ENCODE measurements at regions not wholly inside any gene's neighbourhood (a gene's known extent, or its start where the extent isn't known, plus 50 kb on each side); places are given as distances from the start of the nearest gene placed in this dataset.

GRCh38 chr4:26220696-26221095 is 100.1 kb upstream of the RBPJ start:
- H3K4me3 ChIP-seq: no peak overlapping the region
- WGBS, 10 experiments: 43 to 100% (median 92%) methylated on average over 1 to 4 of the region's 4 CpGs; no CpG with 5 or more reads in 5 of the 10 experiments
- ATAC-seq (replicated peaks in 6 of 8): no peak
- H3K4me1 ChIP-seq (replicated peaks in 1 of 2): peaks cover 3 to 14% of the 10 kb centered on the region in 2 donors
- in situ Hi-C loops (cut with MboI; ENCODE audit: low pct_unique_long_range_greater_than_20kb in 2 of 9, low sequenced_read_pairs in 9 of 9, unreplicated experiment in 9 of 9): no loop called here
- H3K27ac ChIP-seq: no peak overlapping the region

GRCh38 chr4:26223155-26223554 is 97.7 kb upstream of the RBPJ start:
- 0 to 100% (median 86%) methylated on average over 1 to 2 of the region's 2 CpGs; no CpG with 5 or more reads in 3 of the 10 experiments for WGBS, 10 experiments
- no peak overlapping the region for H3K4me3 ChIP-seq
- H3K27ac ChIP-seq: no peak overlapping the region
- peak in 1 of 8 experiments; percentile 27 for ATAC-seq (replicated peaks in 6 of 8)
- H3K4me1 ChIP-seq (replicated peaks in 1 of 2): peaks cover 19 to 20% of the 10 kb centered on the region in 2 donors
- in situ Hi-C loops (cut with MboI; ENCODE audit: low pct_unique_long_range_greater_than_20kb in 2 of 9, low sequenced_read_pairs in 9 of 9, unreplicated experiment in 9 of 9): no loop called here

- whole genome bisulfite sequencing, 10 experiments: 38 to 100% (median 77%) methylated on average over 1 to 5 of the region's 5 CpGs; no CpG with 5 or more reads in 2 of the 10 experiments
- peak in 3 of 8 experiments; percentile 22 to 69 (median 53) for ATAC-seq (replicated peaks in 6 of 8)
- H3K27ac ChIP-seq: no peak overlapping the region
- in situ Hi-C loops (cut with MboI; ENCODE audit: low pct_unique_long_range_greater_than_20kb in 2 of 9, low sequenced_read_pairs in 9 of 9, unreplicated experiment in 9 of 9): no loop called here
- H3K4me3 ChIP-seq: no peak overlapping the region
- H3K4me1 ChIP-seq (replicated peaks in 1 of 2): peaks cover 13 to 23% of the 10 kb centered on the region in 2 donors
Observed at GRCh38 chr4:26226629-26227376, 94.0 kb upstream of the RBPJ start.

- in situ Hi-C loops (cut with MboI; ENCODE audit: low pct_unique_long_range_greater_than_20kb in 2 of 9, low sequenced_read_pairs in 9 of 9, unreplicated experiment in 9 of 9): no loop called here
- ATAC-seq (replicated peaks in 6 of 8): no peak
- Histone ChIP-seq H3K4me1 (replicated peaks in 1 of 2) (peaks cover 13 to 23% of the 10 kb centered on the region in 2 donors), H3K27ac (no peak overlapping the region), H3K4me3 (no peak overlapping the region)
- WGBS, 10 experiments: 62 to 100% (median 89%) methylated on average over 1 to 14 of the region's 15 CpGs
Observed at GRCh38 chr4:26227601-26228229, 93.1 kb upstream of the RBPJ start.

GRCh38 chr4:26228883-26229282 is 91.9 kb upstream of the RBPJ start:
- WGBS, 10 experiments: 75 to 100% (median 94%) methylated on average over 1 to 2 of the region's 2 CpGs; no CpG with 5 or more reads in 3 of the 10 experiments
- no peak overlapping the region for H3K27ac ChIP-seq
- ATAC-seq (replicated peaks in 6 of 8): no peak
- in situ Hi-C loops (cut with MboI; ENCODE audit: low pct_unique_long_range_greater_than_20kb in 2 of 9, low sequenced_read_pairs in 9 of 9, unreplicated experiment in 9 of 9): no loop called here
- no peak overlapping the region for H3K4me3 ChIP-seq
- H3K4me1 ChIP-seq (replicated peaks in 1 of 2): peaks cover 13 to 23% of the 10 kb centered on the region in 2 donors

- no peak overlapping the region for H3K4me3 ChIP-seq
- 74 to 100% (median 100%) methylated on average over 1 to 4 of the region's 4 CpGs; no CpG with 5 or more reads in 1 of the 10 experiments for WGBS, 10 experiments
- ATAC-seq (replicated peaks in 6 of 8): no peak
- H3K4me1 ChIP-seq (replicated peaks in 1 of 2): peaks cover 13 to 23% of the 10 kb centered on the region in 2 donors
- H3K27ac ChIP-seq: no peak overlapping the region
- in situ Hi-C loops (cut with MboI; ENCODE audit: low pct_unique_long_range_greater_than_20kb in 2 of 9, low sequenced_read_pairs in 9 of 9, unreplicated experiment in 9 of 9): no loop called here
Observed at GRCh38 chr4:26229974-26230373, 90.8 kb upstream of the RBPJ start.

GRCh38 chr4:26233350-26233749 is 87.5 kb upstream of the RBPJ start:
- in situ Hi-C loops (cut with MboI; ENCODE audit: low pct_unique_long_range_greater_than_20kb in 2 of 9, low sequenced_read_pairs in 9 of 9, unreplicated experiment in 9 of 9): no loop called here
- no peak for ATAC-seq (replicated peaks in 6 of 8)
- peaks cover 14 to 16% of the 10 kb centered on the region in 2 donors for H3K4me1 ChIP-seq (replicated peaks in 1 of 2)
- no peak overlapping the region for H3K4me3 ChIP-seq
- H3K27ac ChIP-seq: no peak overlapping the region
- WGBS, 10 experiments: 63 to 100% (median 86%) methylated on average over 2 to 5 of the region's 5 CpGs

- H3K4me1 ChIP-seq (replicated peaks in 1 of 2): peaks cover 25 to 31% of the 10 kb centered on the region in 2 donors
- H3K4me3 ChIP-seq: no peak overlapping the region
- ATAC-seq (replicated peaks in 6 of 8): peak; percentile 65 to 94 (median 74)
- in situ Hi-C loops (cut with MboI; ENCODE audit: low pct_unique_long_range_greater_than_20kb in 2 of 9, low sequenced_read_pairs in 9 of 9, unreplicated experiment in 9 of 9): no loop called here
- peak overlapping the region in 1 of 2 donors; percentile 3 for H3K27ac ChIP-seq
Observed at GRCh38 chr4:26235500-26235899, 85.3 kb upstream of the RBPJ start.

GRCh38 chr4:26237916-26238315 is 82.9 kb upstream of the RBPJ start:
- in situ Hi-C loops (cut with MboI; ENCODE audit: low pct_unique_long_range_greater_than_20kb in 2 of 9, low sequenced_read_pairs in 9 of 9, unreplicated experiment in 9 of 9): no loop called here
- H3K4me1 ChIP-seq (replicated peaks in 1 of 2): peaks cover 23 to 31% of the 10 kb centered on the region in 2 donors
- whole genome bisulfite sequencing, 10 experiments: 40 to 100% (median 91%) methylated on average over 1 to 5 of the region's 5 CpGs; no CpG with 5 or more reads in 4 of the 10 experiments
- no peak for ATAC-seq (replicated peaks in 6 of 8)
- H3K27ac ChIP-seq: peak overlapping the region in 1 of 2 donors; percentile 67
- H3K4me3 ChIP-seq: no peak overlapping the region

- Histone ChIP-seq H3K4me1 (replicated peaks in 1 of 2) (peaks cover 23 to 31% of the 10 kb centered on the region in 2 donors), H3K27ac (peak overlapping the region; percentile 54 to 67), H3K4me3 (peak overlapping the region in 1 of 5 donors; percentile 7)
- in situ Hi-C loops (cut with MboI; ENCODE audit: low pct_unique_long_range_greater_than_20kb in 2 of 9, low sequenced_read_pairs in 9 of 9, unreplicated experiment in 9 of 9): no loop called here
- no peak for ATAC-seq (replicated peaks in 6 of 8)
- WGBS, 10 experiments: 0 to 100% (median 33%) methylated on average over 1 to 3 of the region's 4 CpGs; no CpG with 5 or more reads in 3 of the 10 experiments
Observed at GRCh38 chr4:26238426-26238777, 82.4 kb upstream of the RBPJ start.

- peak in 5 of 8 experiments; percentile 75 to 85 (median 82) for ATAC-seq (replicated peaks in 6 of 8)
- in situ Hi-C loops (cut with MboI; ENCODE audit: low pct_unique_long_range_greater_than_20kb in 2 of 9, low sequenced_read_pairs in 9 of 9, unreplicated experiment in 9 of 9): no loop called here
- WGBS, 10 experiments: 0 to 66% (median 36%) methylated on average over 1 to 12 of the region's 12 CpGs
- H3K4me1 ChIP-seq (replicated peaks in 1 of 2): peaks cover 23 to 31% of the 10 kb centered on the region in 2 donors
- peak overlapping the region in 2 of 5 donors; percentile 7 to 11 for H3K4me3 ChIP-seq
- peak overlapping the region; percentile 54 to 67 for H3K27ac ChIP-seq
Observed at GRCh38 chr4:26238778-26239679, 81.8 kb upstream of the RBPJ start.

- H3K4me3 ChIP-seq: no peak overlapping the region
- WGBS, 10 experiments: 60 to 100% (median 81%) methylated on average over 2 to 5 of the region's 5 CpGs; no CpG with 5 or more reads in 1 of the 10 experiments
- peaks cover 23 to 31% of the 10 kb centered on the region in 2 donors for H3K4me1 ChIP-seq (replicated peaks in 1 of 2)
- ATAC-seq (replicated peaks in 6 of 8): no peak
- in situ Hi-C loops (cut with MboI; ENCODE audit: low pct_unique_long_range_greater_than_20kb in 2 of 9, low sequenced_read_pairs in 9 of 9, unreplicated experiment in 9 of 9): no loop called here
- H3K27ac ChIP-seq: peak overlapping the region in 1 of 2 donors; percentile 67
Observed at GRCh38 chr4:26239801-26240200, 81.0 kb upstream of the RBPJ start.

- ATAC-seq (replicated peaks in 6 of 8): no peak
- in situ Hi-C loops (cut with MboI; ENCODE audit: low pct_unique_long_range_greater_than_20kb in 2 of 9, low sequenced_read_pairs in 9 of 9, unreplicated experiment in 9 of 9): no loop called here
- 65 to 100% (median 86%) methylated on average over 1 to 4 of the region's 4 CpGs for WGBS, 10 experiments
- H3K4me1 ChIP-seq (replicated peaks in 1 of 2): peaks cover 17 to 23% of the 10 kb centered on the region in 2 donors
- H3K4me3 ChIP-seq: no peak overlapping the region
- H3K27ac ChIP-seq: no peak overlapping the region
Observed at GRCh38 chr4:26241179-26241578, 79.6 kb upstream of the RBPJ start.

All from motor neuron (in vitro differentiated cells).